ENCODE measurements at regions not wholly inside any gene's neighbourhood (a gene's known extent, or its start where the extent isn't known, plus 50 kb on each side); places are given as distances from the start of the nearest gene placed in this dataset.
"Not testable (repeated sequence)": the region's sequence is repeated elsewhere in the genome, so short reads cannot be mapped to it uniquely, and the experiment has no call there.

DNA sequence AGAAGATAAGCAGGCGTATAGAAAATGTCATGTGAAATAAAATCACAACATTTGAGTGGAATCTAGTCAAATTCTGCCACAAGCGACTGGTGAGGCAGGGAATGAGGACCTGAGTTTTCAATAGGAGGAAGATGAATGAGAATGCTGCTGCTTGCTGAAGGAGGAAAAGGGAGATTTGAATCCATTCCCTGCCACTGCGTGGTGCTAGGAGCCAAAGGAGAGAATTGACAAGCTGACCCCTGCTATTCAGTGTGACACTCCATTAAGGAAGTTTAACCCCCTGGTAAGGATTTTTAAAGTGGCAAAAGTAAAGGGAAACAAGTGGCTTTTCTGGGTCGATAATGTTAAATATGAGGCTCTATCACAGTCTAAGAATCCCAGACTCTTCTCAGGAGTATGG lies 314.0 kb downstream of the NAF1 start:
- Histone ChIP-seq H3K9me3 (ENCODE audit: control insufficient read depth in 4 of 4, low read length in 3 of 4) (no peaks in the 10 kb centered on the region), H3K36me3 (ENCODE audit: control insufficient read depth in 4 of 4, insufficient read depth in 3 of 4, low read depth in 1 of 4, low read length in 3 of 4) (no peaks in the 10 kb centered on the region), H3K27me3 (ENCODE audit: control insufficient read depth in 4 of 4, insufficient read depth in 4 of 4, low read length in 3 of 4) (no peaks in the 10 kb centered on the region), H3K27ac (ENCODE audit: low read depth in 1 of 2, low read length in 2 of 2) (no peak overlapping the region), H3K9ac (ENCODE audit: low read depth in 1 of 2, low read length in 2 of 2) (no peak overlapping the region), H3K4me1 (ENCODE audit: control insufficient read depth in 4 of 4, insufficient read depth in 4 of 4, low read length in 3 of 4) (no peaks in the 10 kb centered on the region), H3K4me3 (ENCODE audit: low read depth in 1 of 3, low read length in 3 of 3) (no peak overlapping the region)
- TF ChIP-seq, protein P1, sequence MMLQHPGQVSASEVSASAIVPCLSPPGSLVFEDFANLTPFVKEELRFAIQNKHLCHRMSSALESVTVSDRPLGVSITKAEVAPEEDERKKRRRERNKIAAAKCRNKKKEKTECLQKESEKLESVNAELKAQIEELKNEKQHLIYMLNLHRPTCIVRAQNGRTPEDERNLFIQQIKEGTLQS (IDR thresholded peaks at IDR 0.05), result no peak
- TF ChIP-seq HNF4G (IDR thresholded peaks at IDR 0.05) (no peak), EGR1 (IDR thresholded peaks at IDR 0.05; ENCODE audit: low read depth in 2 of 2) (no peak), RXRA (IDR thresholded peaks at IDR 0.05) (no peak), FOXA2 (IDR thresholded peaks at IDR 0.05) (no peak), HNF4A (conservative IDR thresholded peaks at IDR 0.05) (no peak), TAF1 (conservative IDR thresholded peaks at IDR 0.05) (no peak), GABPA (IDR thresholded peaks at IDR 0.05 in 1 of 2, conservative IDR thresholded peaks at IDR 0.05 in 1 of 2) (no peak)
- TF ChIP-seq, protein P2, sequence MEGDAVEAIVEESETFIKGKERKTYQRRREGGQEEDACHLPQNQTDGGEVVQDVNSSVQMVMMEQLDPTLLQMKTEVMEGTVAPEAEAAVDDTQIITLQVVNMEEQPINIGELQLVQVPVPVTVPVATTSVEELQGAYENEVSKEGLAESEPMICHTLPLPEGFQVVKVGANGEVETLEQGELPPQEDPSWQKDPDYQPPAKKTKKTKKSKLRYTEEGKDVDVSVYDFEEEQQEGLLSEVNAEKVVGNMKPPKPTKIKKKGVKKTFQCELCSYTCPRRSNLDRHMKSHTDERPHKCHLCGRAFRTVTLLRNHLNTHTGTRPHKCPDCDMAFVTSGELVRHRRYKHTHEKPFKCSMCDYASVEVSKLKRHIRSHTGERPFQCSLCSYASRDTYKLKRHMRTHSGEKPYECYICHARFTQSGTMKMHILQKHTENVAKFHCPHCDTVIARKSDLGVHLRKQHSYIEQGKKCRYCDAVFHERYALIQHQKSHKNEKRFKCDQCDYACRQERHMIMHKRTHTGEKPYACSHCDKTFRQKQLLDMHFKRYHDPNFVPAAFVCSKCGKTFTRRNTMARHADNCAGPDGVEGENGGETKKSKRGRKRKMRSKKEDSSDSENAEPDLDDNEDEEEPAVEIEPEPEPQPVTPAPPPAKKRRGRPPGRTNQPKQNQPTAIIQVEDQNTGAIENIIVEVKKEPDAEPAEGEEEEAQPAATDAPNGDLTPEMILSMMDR (IDR thresholded peaks at IDR 0.05; ENCODE audit: low read depth, low read length, missing input control), result no peak
- TF ChIP-seq, protein P3, sequence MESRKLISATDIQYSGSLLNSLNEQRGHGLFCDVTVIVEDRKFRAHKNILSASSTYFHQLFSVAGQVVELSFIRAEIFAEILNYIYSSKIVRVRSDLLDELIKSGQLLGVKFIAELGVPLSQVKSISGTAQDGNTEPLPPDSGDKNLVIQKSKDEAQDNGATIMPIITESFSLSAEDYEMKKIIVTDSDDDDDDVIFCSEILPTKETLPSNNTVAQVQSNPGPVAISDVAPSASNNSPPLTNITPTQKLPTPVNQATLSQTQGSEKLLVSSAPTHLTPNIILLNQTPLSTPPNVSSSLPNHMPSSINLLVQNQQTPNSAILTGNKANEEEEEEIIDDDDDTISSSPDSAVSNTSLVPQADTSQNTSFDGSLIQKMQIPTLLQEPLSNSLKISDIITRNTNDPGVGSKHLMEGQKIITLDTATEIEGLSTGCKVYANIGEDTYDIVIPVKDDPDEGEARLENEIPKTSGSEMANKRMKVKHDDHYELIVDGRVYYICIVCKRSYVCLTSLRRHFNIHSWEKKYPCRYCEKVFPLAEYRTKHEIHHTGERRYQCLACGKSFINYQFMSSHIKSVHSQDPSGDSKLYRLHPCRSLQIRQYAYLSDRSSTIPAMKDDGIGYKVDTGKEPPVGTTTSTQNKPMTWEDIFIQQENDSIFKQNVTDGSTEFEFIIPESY (IDR thresholded peaks at IDR 0.05), result no peak
- TF ChIP-seq, protein P4, sequence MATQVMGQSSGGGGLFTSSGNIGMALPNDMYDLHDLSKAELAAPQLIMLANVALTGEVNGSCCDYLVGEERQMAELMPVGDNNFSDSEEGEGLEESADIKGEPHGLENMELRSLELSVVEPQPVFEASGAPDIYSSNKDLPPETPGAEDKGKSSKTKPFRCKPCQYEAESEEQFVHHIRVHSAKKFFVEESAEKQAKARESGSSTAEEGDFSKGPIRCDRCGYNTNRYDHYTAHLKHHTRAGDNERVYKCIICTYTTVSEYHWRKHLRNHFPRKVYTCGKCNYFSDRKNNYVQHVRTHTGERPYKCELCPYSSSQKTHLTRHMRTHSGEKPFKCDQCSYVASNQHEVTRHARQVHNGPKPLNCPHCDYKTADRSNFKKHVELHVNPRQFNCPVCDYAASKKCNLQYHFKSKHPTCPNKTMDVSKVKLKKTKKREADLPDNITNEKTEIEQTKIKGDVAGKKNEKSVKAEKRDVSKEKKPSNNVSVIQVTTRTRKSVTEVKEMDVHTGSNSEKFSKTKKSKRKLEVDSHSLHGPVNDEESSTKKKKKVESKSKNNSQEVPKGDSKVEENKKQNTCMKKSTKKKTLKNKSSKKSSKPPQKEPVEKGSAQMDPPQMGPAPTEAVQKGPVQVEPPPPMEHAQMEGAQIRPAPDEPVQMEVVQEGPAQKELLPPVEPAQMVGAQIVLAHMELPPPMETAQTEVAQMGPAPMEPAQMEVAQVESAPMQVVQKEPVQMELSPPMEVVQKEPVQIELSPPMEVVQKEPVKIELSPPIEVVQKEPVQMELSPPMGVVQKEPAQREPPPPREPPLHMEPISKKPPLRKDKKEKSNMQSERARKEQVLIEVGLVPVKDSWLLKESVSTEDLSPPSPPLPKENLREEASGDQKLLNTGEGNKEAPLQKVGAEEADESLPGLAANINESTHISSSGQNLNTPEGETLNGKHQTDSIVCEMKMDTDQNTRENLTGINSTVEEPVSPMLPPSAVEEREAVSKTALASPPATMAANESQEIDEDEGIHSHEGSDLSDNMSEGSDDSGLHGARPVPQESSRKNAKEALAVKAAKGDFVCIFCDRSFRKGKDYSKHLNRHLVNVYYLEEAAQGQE (IDR thresholded peaks at IDR 0.05), result no peak
- DNase-seq (ENCODE audit: low spot score), result no peak
- 67% methylated on average over 4 of the region's 4 CpGs for WGBS

DNA sequence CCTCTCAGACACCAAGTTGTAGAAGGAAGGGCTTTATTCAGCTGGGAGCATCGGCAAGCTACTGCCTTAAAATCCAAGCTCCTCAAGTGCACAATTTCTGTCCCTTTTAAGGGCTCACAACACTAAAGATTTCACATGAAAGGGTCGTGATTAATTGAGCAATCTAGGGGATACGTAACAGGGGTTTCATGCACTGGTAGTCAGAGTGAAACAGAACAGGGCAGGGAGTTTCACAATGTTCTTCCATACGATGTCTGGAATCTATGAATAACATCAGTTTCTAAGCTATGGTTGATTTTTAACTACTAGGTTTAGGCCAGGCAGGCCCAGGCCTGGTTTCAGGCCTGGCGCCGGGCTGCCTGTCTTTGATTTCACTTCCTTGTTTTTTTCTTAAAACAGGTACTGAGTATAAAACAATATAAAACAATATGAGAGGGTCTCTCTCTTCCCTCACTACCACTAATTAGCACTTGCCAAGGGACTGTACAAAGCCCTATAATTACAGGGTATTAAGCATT lies 315.4 kb downstream of the NAF1 start:
- not testable (repeated sequence) for H3K4me3 ChIP-seq (ENCODE audit: low read depth in 1 of 3, low read length in 3 of 3); H3K4me1 ChIP-seq (ENCODE audit: control insufficient read depth in 4 of 4, insufficient read depth in 4 of 4, low read length in 3 of 4); H3K9me3 ChIP-seq (ENCODE audit: control insufficient read depth in 4 of 4, low read length in 3 of 4); H3K27ac ChIP-seq (ENCODE audit: low read depth in 1 of 2, low read length in 2 of 2); H3K27me3 ChIP-seq (ENCODE audit: control insufficient read depth in 4 of 4, insufficient read depth in 4 of 4, low read length in 3 of 4); H3K36me3 ChIP-seq (ENCODE audit: control insufficient read depth in 4 of 4, insufficient read depth in 3 of 4, low read depth in 1 of 4, low read length in 3 of 4); DNase-seq (ENCODE audit: low spot score); H3K9ac ChIP-seq (ENCODE audit: low read depth in 1 of 2, low read length in 2 of 2)
- WGBS, result 72% methylated on average over 6 of the region's 6 CpGs

Measured in liver (tissue), 8 donors.